ENCODE measurements at regions not wholly inside any gene's neighbourhood (a gene's known extent, or its start where the extent isn't known, plus 50 kb on each side); places are given as distances from the start of the nearest gene placed in this dataset.

- TF ChIP-seq EZH2 (IDR thresholded peaks at IDR 0.05; ENCODE audit: low read depth, low read length, severe bottlenecking) (no peak), RFX5 (IDR thresholded peaks at IDR 0.05; ENCODE audit: borderline replicate concordance, low read depth, low read length) (no peak), JUN (IDR thresholded peaks at IDR 0.05; ENCODE audit: low read depth, low read length) (no peak), POLR2AphosphoS5 (IDR thresholded peaks at IDR 0.05; ENCODE audit: low read depth, low read length) (no peak), GABPA (IDR thresholded peaks at IDR 0.05; ENCODE audit: borderline replicate concordance, insufficient read depth, low read length) (no peak), POLR2A (IDR thresholded peaks at IDR 0.05; ENCODE audit: control extremely low read depth in 1 of 2, low read depth in 2 of 2, low read length in 2 of 2) (no peak), CTCF (IDR thresholded peaks at IDR 0.05; ENCODE audit: control extremely low read depth in 1 of 3, insufficient read depth in 1 of 3, low read depth in 1 of 3, low read length in 3 of 3) (no peak), EP300 (IDR thresholded peaks at IDR 0.05; ENCODE audit: borderline replicate concordance in 1 of 2, low read depth in 2 of 2, low read length in 2 of 2) (no peak), TEAD4 (IDR thresholded peaks at IDR 0.05; ENCODE audit: low read depth, low read length) (no peak), EGR1 (IDR thresholded peaks at IDR 0.05; ENCODE audit: borderline replicate concordance, low read depth, low read length) (no peak), CHD1 (IDR thresholded peaks at IDR 0.05; ENCODE audit: low read depth, low read length) (no peak), MAFK (IDR thresholded peaks at IDR 0.05; ENCODE audit: low read depth, low read length) (no peak), RXRA (IDR thresholded peaks at IDR 0.05; ENCODE audit: insufficient read depth, low read depth, low read length) (no peak)
- TF ChIP-seq, protein P1, sequence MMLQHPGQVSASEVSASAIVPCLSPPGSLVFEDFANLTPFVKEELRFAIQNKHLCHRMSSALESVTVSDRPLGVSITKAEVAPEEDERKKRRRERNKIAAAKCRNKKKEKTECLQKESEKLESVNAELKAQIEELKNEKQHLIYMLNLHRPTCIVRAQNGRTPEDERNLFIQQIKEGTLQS (IDR thresholded peaks at IDR 0.05; ENCODE audit: insufficient read depth, low read depth, low read length) = no peak
Measured at GRCh38 chr15:31177951-31178350, 76.4 kb upstream of the TRPM1 start.
